ENCODE measurements at regions not wholly inside any gene's neighbourhood (a gene's known extent, or its start where the extent isn't known, plus 50 kb on each side); places are given as distances from the start of the nearest gene placed in this dataset.

DNA sequence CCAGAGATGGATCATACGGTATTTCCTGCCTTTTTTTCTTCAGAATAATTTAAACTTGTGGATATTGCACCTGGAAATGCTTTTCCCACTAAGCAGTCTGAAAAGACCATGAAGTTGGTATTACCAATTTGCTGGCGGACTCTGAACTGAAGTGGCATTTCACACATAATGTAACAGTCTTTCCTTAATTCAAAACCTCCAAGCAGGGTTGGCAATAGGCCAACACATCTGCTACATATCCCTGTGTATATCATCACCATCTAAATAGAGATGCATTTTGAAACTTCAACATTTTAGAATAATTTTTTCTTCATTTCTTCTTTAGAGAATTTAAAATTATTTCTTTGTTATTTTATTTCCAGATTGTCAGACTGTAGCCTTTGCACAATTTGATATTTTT lies 100.5 kb downstream of the TSPAN8 start:
- Histone ChIP-seq H2BK20ac (ENCODE audit: low read depth, low read length, poor library complexity, severe bottlenecking) (no peak overlapping the region), H2BK12ac (ENCODE audit: insufficient read length, low read depth, low read length) (no peak overlapping the region), H3K23ac (ENCODE audit: insufficient read length, low read depth, low read length) (no peak overlapping the region), H2AK5ac (ENCODE audit: insufficient read length, low read length) (no peak overlapping the region), H2AFZ (ENCODE audit: low read length) (no peak overlapping the region), H3K79me2 (ENCODE audit: insufficient read depth, low read length) (no peaks in the 10 kb centered on the region), H3T11ph (ENCODE audit: low read length) (no peak overlapping the region), H4K5ac (ENCODE audit: insufficient read length, low read depth, low read length) (no peak overlapping the region), H3K79me1 (ENCODE audit: insufficient read depth, low read depth, low read length, poor library complexity, severe bottlenecking) (no peaks in the 10 kb centered on the region), H3K9ac (ENCODE audit: extremely low read depth, insufficient read length, low read length) (no peak overlapping the region), H4K8ac (replicated peaks; ENCODE audit: insufficient read length, low read depth, low read length) (no peak overlapping the region), H3K27ac (ENCODE audit: insufficient read length, low read depth, low read length) (no peak overlapping the region), H2BK120ac (ENCODE audit: low read depth, low read length, poor library complexity, severe bottlenecking) (no peak overlapping the region), H3K14ac (ENCODE audit: insufficient read depth, low read length) (no peak overlapping the region), H4K20me1 (ENCODE audit: control insufficient read depth, insufficient read depth, insufficient read length) (no peaks in the 10 kb centered on the region), H3K9me3 (ENCODE audit: control insufficient read depth, low read depth, low read length) (no peaks in the 10 kb centered on the region), H4K91ac (ENCODE audit: insufficient read length, low read depth, low read length) (no peak overlapping the region), H3K18ac (ENCODE audit: insufficient read length, low read depth, low read length) (no peak overlapping the region), H3K4me1 (ENCODE audit: insufficient read depth, low read length) (no peaks in the 10 kb centered on the region), H3K56ac (ENCODE audit: insufficient read length, low read depth, low read length) (no peak overlapping the region), H2BK5ac (ENCODE audit: insufficient read length, low read length) (no peak overlapping the region), H2BK15ac (ENCODE audit: low read depth, low read length) (no peak overlapping the region), H3K23me2 (ENCODE audit: insufficient read length, low read depth, low read length, poor library complexity, severe bottlenecking) (no peaks in the 10 kb centered on the region), H3K4ac (ENCODE audit: low read depth, low read length) (no peak overlapping the region), H3K4me2 (ENCODE audit: insufficient read depth, insufficient read length, low read length) (no peak overlapping the region), H3K27me3 (ENCODE audit: insufficient read depth, low read length) (no peaks in the 10 kb centered on the region)
- H3K27ac Mint-ChIP-seq = no peak overlapping the region
- no peak overlapping the region for H3K4me3 Mint-ChIP-seq
- H3K4me1 Mint-ChIP-seq = no peaks in the 10 kb centered on the region
- TF ChIP-seq, protein P1, sequence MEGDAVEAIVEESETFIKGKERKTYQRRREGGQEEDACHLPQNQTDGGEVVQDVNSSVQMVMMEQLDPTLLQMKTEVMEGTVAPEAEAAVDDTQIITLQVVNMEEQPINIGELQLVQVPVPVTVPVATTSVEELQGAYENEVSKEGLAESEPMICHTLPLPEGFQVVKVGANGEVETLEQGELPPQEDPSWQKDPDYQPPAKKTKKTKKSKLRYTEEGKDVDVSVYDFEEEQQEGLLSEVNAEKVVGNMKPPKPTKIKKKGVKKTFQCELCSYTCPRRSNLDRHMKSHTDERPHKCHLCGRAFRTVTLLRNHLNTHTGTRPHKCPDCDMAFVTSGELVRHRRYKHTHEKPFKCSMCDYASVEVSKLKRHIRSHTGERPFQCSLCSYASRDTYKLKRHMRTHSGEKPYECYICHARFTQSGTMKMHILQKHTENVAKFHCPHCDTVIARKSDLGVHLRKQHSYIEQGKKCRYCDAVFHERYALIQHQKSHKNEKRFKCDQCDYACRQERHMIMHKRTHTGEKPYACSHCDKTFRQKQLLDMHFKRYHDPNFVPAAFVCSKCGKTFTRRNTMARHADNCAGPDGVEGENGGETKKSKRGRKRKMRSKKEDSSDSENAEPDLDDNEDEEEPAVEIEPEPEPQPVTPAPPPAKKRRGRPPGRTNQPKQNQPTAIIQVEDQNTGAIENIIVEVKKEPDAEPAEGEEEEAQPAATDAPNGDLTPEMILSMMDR (conservative IDR thresholded peaks at IDR 0.05) = no peak
- no CpG with 5 or more reads among the region's 2 CpGs for WGBS (ENCODE audit: extremely low coverage, insufficient read length, low lambda C conversion rate)
- H3K36me3 Mint-ChIP-seq (ENCODE audit: insufficient read depth in 1 of 3, low read depth in 3 of 3) = no peaks in the 10 kb centered on the region; a peak in 1 of 7 replicates
- no peaks in the 10 kb centered on the region for H3K27me3 Mint-ChIP-seq (ENCODE audit: low read depth)
- DNase-seq = no peak
- H3K9me3 Mint-ChIP-seq = no peaks in the 10 kb centered on the region

All from H9 (cell line).